ENCODE measurements at regions not wholly inside any gene's neighbourhood (a gene's known extent, or its start where the extent isn't known, plus 50 kb on each side); places are given as distances from the start of the nearest gene placed in this dataset.

- DNase-seq (ENCODE audit: low spot score), result no peak
Measured at GRCh38 chr2:174667250-174667860, 69.8 kb upstream of the WIPF1 start.

- no peak for DNase-seq (ENCODE audit: low spot score)
Measured at GRCh38 chr2:174666845-174667244, 69.2 kb upstream of the WIPF1 start.

GRCh38 chr2:174666312-174666711 is 68.7 kb upstream of the WIPF1 start:
- no peak for DNase-seq (ENCODE audit: low spot score)

GRCh38 chr2:174664084-174664759 is 66.6 kb upstream of the WIPF1 start:
- DNase-seq (ENCODE audit: low spot score), result no peak

- DNase-seq (ENCODE audit: low spot score), result peak; percentile 91
Measured at GRCh38 chr2:174663550-174663949, 65.9 kb upstream of the WIPF1 start.

- no peak for DNase-seq (ENCODE audit: low spot score)
Measured at GRCh38 chr2:174662859-174663258, 65.3 kb upstream of the WIPF1 start.

- peak; percentile 77 for DNase-seq (ENCODE audit: low spot score)
Measured at GRCh38 chr2:174662459-174662858, 64.9 kb upstream of the WIPF1 start.

GRCh38 chr2:174660984-174661675 is 63.5 kb upstream of the WIPF1 start:
- no peak for DNase-seq (ENCODE audit: low spot score)

GRCh38 chr2:174659069-174659900 is 61.7 kb upstream of the WIPF1 start:
- DNase-seq (ENCODE audit: low spot score), result no peak

- DNase-seq (ENCODE audit: low spot score), result no peak
Measured at GRCh38 chr2:174656676-174657176, 59.1 kb upstream of the WIPF1 start.

- no peak for DNase-seq (ENCODE audit: low spot score)
Measured at GRCh38 chr2:174656035-174656434, 58.4 kb upstream of the WIPF1 start.

GRCh38 chr2:174654419-174654941 is 56.9 kb upstream of the WIPF1 start:
- peak; percentile 43 for DNase-seq (ENCODE audit: low spot score)

GRCh38 chr2:174648896-174649295 is 51.3 kb upstream of the WIPF1 start:
- DNase-seq (ENCODE audit: low spot score), result no peak
